ENCODE measurements at regions not wholly inside any gene's neighbourhood (a gene's known extent, or its start where the extent isn't known, plus 50 kb on each side); places are given as distances from the start of the nearest gene placed in this dataset.
"Not testable (repeated sequence)": the region's sequence is repeated elsewhere in the genome, so short reads cannot be mapped to it uniquely, and the experiment has no call there.

DNA sequence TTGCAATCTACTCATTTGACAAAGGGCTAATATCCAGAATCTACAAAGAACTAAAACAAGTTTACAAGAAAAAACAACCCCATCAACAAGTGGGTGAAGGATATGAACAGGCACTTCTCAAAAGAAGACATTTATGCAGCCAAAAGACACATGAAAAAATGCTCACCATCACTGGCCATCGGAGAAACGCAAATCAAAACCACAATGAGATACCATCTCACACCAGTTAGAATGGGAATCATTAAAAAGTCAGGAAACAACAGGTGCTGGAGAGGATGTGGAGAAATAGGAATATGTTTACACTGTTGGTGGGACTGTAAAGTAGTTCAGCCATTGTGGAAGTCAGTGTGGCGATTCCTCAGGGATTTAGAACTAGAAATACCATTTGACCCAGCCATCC is 336.5 kb downstream of the NR2F2 start:
- TF ChIP-seq, protein P1, sequence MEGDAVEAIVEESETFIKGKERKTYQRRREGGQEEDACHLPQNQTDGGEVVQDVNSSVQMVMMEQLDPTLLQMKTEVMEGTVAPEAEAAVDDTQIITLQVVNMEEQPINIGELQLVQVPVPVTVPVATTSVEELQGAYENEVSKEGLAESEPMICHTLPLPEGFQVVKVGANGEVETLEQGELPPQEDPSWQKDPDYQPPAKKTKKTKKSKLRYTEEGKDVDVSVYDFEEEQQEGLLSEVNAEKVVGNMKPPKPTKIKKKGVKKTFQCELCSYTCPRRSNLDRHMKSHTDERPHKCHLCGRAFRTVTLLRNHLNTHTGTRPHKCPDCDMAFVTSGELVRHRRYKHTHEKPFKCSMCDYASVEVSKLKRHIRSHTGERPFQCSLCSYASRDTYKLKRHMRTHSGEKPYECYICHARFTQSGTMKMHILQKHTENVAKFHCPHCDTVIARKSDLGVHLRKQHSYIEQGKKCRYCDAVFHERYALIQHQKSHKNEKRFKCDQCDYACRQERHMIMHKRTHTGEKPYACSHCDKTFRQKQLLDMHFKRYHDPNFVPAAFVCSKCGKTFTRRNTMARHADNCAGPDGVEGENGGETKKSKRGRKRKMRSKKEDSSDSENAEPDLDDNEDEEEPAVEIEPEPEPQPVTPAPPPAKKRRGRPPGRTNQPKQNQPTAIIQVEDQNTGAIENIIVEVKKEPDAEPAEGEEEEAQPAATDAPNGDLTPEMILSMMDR (IDR thresholded peaks at IDR 0.05): not testable (repeated sequence)
- TF ChIP-seq POLR2A (IDR thresholded peaks at IDR 0.05): not testable (repeated sequence)
